Ureter (tissue), 1 donor: ENCODE measurements at regions not wholly inside any gene's neighbourhood (a gene's known extent, or its start where the extent isn't known, plus 50 kb on each side); places are given as distances from the start of the nearest gene placed in this dataset.
"Not testable (repeated sequence)": the region's sequence is repeated elsewhere in the genome, so short reads cannot be mapped to it uniquely, and the experiment has no call there.

Experiments used
- DNase-seq: peaks from one replicate; pipeline ENCODE4 v3.0.0-alpha.2; 2020; ENCODE audit warnings: low spot score
- donor health status: DM: yes; HTN: yes; CAD: no.

DNA sequence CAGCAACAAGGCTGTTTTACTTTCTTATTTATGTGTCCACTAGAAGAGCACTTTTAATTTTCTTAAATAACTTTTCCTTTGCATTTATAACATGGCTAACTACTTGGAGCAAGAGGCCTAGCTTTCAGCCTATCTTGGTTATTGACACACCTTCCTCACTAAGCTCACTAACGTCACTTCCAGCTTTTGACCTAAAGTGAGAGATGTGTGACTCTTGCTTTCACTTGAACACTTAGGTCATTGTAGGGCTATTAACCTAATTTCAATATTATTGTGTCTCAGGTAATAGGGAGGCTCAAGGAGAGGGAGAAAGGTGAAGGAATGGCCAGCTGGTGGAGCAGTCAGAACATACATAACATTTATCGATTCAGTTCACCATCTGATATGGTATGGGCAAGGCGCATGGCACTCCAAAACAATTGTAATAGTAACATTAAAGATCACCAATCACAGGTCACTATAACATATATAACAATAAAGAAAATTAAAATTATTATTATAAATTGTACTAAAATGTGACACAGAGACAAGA is 95.0 kb upstream of the FAM20C start:
- no peak for DNase-seq

- no peak for DNase-seq
Observed at GRCh38 chr7:101146-102046, 91.0 kb upstream of the FAM20C start.

- DNase-seq, result no peak
Observed at GRCh38 chr7:102047-102711, 90.2 kb upstream of the FAM20C start.

DNA sequence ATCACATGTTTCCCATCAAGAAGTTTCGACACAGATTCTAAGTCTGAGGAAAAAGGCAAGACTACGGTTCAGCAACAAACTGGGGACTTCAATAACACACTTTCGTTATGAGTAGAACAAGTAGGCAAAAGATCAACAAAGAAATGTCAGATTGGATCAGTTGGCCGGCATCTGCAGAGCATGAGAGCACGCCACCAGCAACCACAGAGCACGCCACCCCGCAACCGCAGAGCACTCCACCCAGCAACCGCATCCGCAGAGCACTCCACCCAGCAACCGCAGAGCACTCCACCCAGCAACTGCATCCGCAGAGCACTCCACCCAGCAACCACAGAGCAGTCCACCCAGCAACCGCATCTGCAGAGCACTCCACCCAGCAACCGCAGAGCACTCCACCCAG is 89.7 kb upstream of the FAM20C start:
- DNase-seq, result no peak

DNA sequence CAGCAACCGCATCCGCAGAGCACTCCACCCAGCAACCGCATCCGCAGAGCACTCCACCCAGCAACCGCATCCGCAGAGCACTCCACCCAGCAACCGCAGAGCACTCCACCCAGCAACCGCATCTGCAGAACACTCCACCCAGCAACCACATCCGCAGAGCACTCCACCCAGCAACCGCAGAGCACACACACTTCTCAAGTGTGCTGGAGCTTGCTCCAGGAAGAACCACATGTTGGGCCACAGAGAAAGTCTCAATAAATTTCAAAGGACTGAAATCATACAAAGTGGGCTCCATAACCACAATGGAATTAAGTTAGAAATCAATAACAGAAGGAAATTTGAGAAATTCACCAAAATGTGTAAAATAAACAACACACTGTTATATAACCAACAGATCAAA is 88.4 kb upstream of the FAM20C start:
- DNase-seq, result not testable (repeated sequence)

- DNase-seq, result no peak
Observed at GRCh38 chr7:105002-105401, 87.4 kb upstream of the FAM20C start.

DNA sequence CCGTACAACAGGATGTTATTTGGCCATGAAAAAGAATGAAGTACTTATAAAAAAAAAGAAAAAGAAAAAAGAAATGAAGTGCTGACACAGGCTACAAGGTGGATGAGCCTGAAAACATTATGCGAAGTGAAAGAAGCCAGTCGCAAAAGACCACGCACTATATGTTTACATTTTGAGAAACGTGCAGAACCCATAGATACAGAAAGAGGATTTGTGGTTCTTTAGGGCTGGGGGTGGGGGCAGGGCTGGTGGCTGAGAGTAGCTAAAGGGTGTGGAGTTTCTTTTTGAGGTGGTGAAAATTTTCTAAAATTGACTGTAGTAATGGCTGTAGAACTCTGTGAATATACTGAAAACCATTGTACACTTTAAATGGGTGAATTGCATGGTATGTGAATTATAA is 86.0 kb upstream of the FAM20C start:
- no peak for DNase-seq

- DNase-seq, result no peak
Observed at GRCh38 chr7:107233-107632, 85.1 kb upstream of the FAM20C start.

- DNase-seq, result no peak
Observed at GRCh38 chr7:107907-108306, 84.5 kb upstream of the FAM20C start.

- no peak for DNase-seq
Observed at GRCh38 chr7:109094-109493, 83.3 kb upstream of the FAM20C start.

DNA sequence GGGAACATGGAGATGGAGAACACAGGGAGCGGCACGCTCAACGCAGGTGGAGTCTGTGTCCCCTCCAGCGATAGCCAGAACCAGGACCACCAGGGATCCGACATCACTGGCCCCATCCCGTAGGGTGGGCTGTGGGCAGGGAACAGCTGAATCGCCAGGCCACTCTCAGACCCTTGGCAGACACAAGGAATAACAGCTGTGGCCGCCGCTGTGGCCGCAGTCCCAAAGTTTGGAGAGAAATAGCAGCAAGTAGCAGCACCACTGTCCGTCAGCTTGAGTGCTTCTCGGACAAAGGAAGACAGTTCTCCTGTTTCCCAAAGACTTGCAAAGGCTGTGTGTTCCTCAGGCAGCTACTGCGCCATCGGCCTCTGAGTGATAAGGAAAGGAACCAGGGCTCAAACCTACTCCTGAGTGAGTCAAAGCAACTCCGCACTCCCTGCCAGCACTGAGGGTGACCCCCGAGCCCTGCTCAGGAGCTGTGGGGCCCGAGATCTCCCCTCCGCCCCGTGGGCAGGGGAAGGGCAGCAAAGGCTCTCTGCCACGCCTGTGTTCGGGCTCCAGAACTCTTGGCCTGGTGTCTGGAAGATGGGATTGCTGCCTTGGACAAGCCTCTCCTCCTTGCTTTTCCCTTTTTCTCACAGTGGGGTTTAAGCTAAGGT is 82.3 kb upstream of the FAM20C start:
- no peak for DNase-seq

- no peak for DNase-seq
Observed at GRCh38 chr7:110557-111232, 81.7 kb upstream of the FAM20C start.

DNA sequence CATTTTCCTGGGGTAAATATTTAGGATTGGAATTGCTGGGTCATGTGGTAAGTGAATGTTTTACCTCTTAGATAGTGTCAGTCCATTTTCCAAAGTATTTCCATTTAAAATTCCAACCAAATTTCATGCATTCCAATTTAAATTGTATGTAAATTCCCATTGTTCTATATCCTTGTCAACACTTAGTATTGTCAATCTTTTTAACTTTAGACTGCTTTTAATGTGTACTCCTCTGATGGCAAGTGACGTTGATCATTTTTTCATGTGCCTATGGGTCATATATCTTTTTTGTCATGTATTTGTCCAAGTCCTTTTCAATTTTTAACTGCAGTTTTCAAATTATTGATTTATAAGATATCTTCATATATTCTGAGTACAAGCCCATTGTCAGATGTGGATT is 80.8 kb upstream of the FAM20C start:
- no peak for DNase-seq

DNA sequence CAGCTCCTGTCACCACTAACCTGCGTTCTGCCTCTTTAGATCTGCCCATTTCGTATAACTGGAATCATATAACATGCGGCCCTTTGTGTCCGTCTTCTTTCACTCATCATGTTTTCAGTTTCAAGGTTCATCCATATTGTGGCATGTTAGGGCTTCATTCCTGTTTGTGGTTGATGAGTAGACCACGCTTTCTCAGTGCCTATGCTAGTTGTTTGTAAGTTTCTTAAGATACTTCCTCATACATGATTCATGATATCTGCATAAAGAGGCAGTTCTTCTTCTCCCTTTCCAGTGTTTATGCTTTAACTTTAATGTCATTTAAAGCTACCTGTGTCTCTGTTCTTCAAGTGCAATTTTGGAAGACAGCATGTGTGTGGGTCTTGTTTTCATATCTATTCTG is 79.5 kb upstream of the FAM20C start:
- no peak for DNase-seq

GRCh38 chr7:115274-115911 is 77.0 kb upstream of the FAM20C start:
- DNase-seq, result no peak

DNA sequence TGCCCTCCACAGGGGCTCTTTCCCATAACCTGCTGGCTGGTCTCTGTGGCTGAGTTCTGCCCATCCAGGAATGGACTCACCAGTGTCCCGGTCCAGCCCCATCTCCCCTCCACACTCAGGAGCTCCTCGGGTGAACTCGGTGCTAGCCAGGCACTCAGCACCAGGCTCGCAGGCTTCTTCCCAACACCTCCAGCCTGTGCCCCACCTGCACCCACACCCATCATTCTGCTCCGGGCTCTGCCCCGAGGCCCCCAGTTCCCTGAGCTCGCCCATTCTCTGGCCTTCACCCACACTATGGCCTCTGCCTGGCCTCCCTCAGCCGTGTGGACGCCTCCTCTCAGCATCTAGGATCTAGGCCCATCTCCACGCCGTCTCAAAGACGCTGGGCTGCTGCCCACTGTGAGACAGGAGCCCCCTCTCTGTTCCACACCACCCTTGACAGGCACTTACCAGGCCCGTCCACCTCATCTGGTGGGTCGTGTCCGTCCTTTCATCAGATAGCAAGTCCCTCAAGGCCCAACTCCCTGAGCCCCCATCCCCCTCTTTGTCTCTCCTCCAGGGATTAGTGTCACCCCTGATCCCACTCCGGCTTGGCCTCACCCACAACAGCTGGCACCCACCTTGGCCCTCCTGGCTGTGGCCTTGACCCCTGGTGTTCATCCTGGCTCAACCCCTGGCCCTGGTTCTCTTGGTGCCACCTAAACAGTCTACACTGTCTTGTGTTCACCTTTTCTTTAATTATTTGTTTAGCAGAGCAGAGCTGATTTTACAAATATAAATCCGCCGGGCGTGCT is 76.0 kb upstream of the FAM20C start:
- DNase-seq, result no peak

GRCh38 chr7:117836-118614 is 74.3 kb upstream of the FAM20C start:
- DNase-seq, result no peak

DNA sequence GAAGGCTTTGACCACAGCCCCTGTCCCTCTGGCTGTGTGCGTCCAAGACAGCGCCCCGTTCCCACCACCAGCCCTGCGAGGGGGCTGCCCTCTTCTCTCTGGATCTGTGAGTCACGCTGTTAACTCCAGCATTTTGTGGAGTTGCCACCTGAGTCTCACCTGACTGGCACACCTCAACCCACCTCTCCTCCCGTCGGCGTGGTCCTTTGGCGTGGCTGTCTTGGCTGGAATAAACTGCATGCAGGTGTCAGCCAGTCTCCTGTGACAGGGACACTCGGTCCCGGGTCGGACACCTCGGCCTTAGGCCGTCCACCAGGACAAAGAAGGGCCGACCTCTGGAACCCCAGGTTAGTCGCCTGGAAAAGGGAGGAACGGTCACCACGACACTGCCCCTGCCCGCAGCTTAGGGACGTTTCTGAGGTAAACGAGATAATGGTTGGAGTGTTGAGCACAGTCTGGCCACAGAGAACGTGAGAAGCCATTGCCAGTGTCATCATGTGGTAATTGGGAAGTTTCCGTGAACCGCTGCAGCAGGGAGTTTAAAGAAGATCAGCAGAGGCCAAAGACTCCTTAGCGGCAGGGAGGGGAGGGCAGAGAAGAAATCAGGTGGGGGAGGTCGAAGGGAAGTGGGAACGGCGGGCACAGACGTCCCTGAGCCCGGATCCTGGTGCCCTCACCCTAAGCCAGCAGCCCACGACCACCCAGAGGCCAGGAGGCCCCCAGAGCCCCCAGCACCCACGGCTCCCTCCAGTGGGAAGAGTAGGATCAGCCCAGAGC is 73.6 kb upstream of the FAM20C start:
- no peak for DNase-seq
